Endothelial cell of umbilical vein (primary cell): ENCODE measurements at regions not wholly inside any gene's neighbourhood (a gene's known extent, or its start where the extent isn't known, plus 50 kb on each side); places are given as distances from the start of the nearest gene placed in this dataset.

ENCODE experiments used
- BruUV-seq: library from RNA; stranded (reverse); fragments of 400-500 nt; replicated peaks from 2 replicates; lab custom pipeline; 2021; lab: Mats Ljungman, UMichigan
- CTCF ChIA-PET: fragments of 300-600, 350-600 bp; sonication (Branson Sonifier 250); formaldehyde crosslinking; loops from one replicate; lab custom pipeline; 2021; ENCODE audit warnings: antibody characterized with exemption, inconsistent platforms; lab: Charles Lee
- POLR2A ChIA-PET: fragments of 300-600, 350-600 bp; sonication (Branson Sonifier 250); formaldehyde crosslinking; loops from one replicate; lab custom pipeline; 2021; ENCODE audit warnings: antibody characterized with exemption, inconsistent platforms; lab: Charles Lee
- DNase-seq: peaks from one replicate; pipeline ENCODE4 v3.0.0-alpha.2; 2011; ENCODE audit warnings: low read depth, low spot score
- FAIRE-seq: peaks from 2 replicates; lab custom pipeline; 2011; peaks lifted over from hg19 to GRCh38; lab: Jason Lieb, UNC
- H2AFZ ChIP-seq: 2 replicates; pipeline ENCODE4 v1.6.0; 2012; ENCODE audit warnings: low read depth, low read length, control low read depth, inconsistent platforms
- H3K27ac ChIP-seq: 2 replicates; pipeline ENCODE4 v1.5.1; 2011; ENCODE audit warnings: low read depth, mild to moderate bottlenecking, control low read depth, low read length, moderate library complexity; ENCODE audit not compliant: insufficient read depth
- H3K27me3 ChIP-seq, 2 experiments: 2 replicates each; pipeline versions ENCODE4 v1.6.0 to v1.6.1; 2011; ENCODE audit warnings: low read length in 2 of 2, mixed read lengths in 1 of 2; ENCODE audit not compliant: control insufficient read depth in 2 of 2, insufficient read depth in 2 of 2
- H3K36me3 ChIP-seq, 2 experiments: 2 replicates in 1 of 2; 3 replicates in 1 of 2; pipeline ENCODE4 v1.5.1; 2011; ENCODE audit warnings: low read length in 2 of 2, mild to moderate bottlenecking in 1 of 2, moderate library complexity in 1 of 2; ENCODE audit not compliant: control insufficient read depth in 2 of 2, insufficient read depth in 2 of 2; ENCODE audit errors: extremely low read depth in 1 of 2
- H3K4me1 ChIP-seq: 3 replicates; pipeline ENCODE4 v1.5.1; 2011; ENCODE audit warnings: mild to moderate bottlenecking, low read length; ENCODE audit not compliant: control insufficient read depth, insufficient read depth; ENCODE audit errors: extremely low read depth
- H3K4me2 ChIP-seq: 2 replicates; pipeline ENCODE4 v1.6.1; 2011; ENCODE audit warnings: low read length, control low read depth, mixed read lengths; ENCODE audit not compliant: insufficient read depth
- H3K4me3 ChIP-seq, 3 experiments: fragments of 200-600 bp in 1 of 3; sonication (generic), shearing (Covaris generic) in 1 of 3; replicated peaks in 1 of 3; 2 replicates each; pipeline ENCODE4 v1.5.1; 2011 to 2016; ENCODE audit warnings: control low read depth in 3 of 3, low read length in 3 of 3, mild to moderate bottlenecking in 2 of 3, inconsistent platforms in 1 of 3, low read depth in 1 of 3, moderate library complexity in 1 of 3; ENCODE audit not compliant: insufficient read depth in 1 of 3
- H3K79me2 ChIP-seq: 2 replicates; pipeline ENCODE4 v1.6.0; 2012; ENCODE audit warnings: low read length, inconsistent platforms; ENCODE audit not compliant: control insufficient read depth, insufficient read depth
- H3K9ac ChIP-seq: replicated peaks from 2 replicates; pipeline ENCODE3; 2011; ENCODE audit warnings: low read length, control low read depth; ENCODE audit not compliant: insufficient read depth; ENCODE audit errors: extremely low read depth
- H3K9me1 ChIP-seq: replicated peaks from 3 replicates; pipeline ENCODE4 v1.6.0; 2011; ENCODE audit warnings: mild to moderate bottlenecking, low read length; ENCODE audit not compliant: control insufficient read depth, insufficient read depth; ENCODE audit errors: extremely low read depth
- H3K9me3 ChIP-seq: replicated peaks from 2 replicates; pipeline ENCODE4 v1.5.1; 2012; ENCODE audit warnings: low read length, inconsistent platforms; ENCODE audit not compliant: control insufficient read depth, insufficient read depth
- H4K20me1 ChIP-seq: replicated peaks from 2 replicates; pipeline ENCODE3; 2011; ENCODE audit warnings: mild to moderate bottlenecking, low read length; ENCODE audit not compliant: control insufficient read depth, insufficient read depth; ENCODE audit errors: extremely low read depth
- CTCF ChIP-seq, 2 donors: IDR thresholded peaks; 1 replicate in 1 of 2; 2 replicates in 1 of 2; pipeline ENCODE4 v1.5.1; 2011; ENCODE audit warnings: low read length in 2 of 2, mild to moderate bottlenecking in 2 of 2, moderate library complexity in 2 of 2, control low read depth in 1 of 2, inconsistent platforms in 1 of 2, low read depth in 1 of 2; ENCODE audit not compliant: insufficient read depth in 1 of 2; ENCODE audit errors: extremely low read depth in 1 of 2
- EZH2 ChIP-seq: IDR thresholded peaks from 2 replicates; pipeline ENCODE4 v1.6.1; 2012; ENCODE audit warnings: borderline replicate concordance, low read depth, mild to moderate bottlenecking, moderate library complexity, low read length, inconsistent platforms; ENCODE audit not compliant: severe bottlenecking
- FOS ChIP-seq: IDR thresholded peaks from 2 replicates; pipeline ENCODE4 v1.6.1; 2011; ENCODE audit warnings: mild to moderate bottlenecking, low read length, moderate library complexity, borderline replicate concordance; ENCODE audit not compliant: insufficient read depth
- GATA2 ChIP-seq: IDR thresholded peaks from 2 replicates; pipeline ENCODE4 v1.7.0; 2011; ENCODE audit warnings: low read depth, mild to moderate bottlenecking, moderate library complexity, mixed read lengths, low read length; ENCODE audit not compliant: insufficient read length, insufficient read depth
- JUN ChIP-seq: IDR thresholded peaks from 2 replicates; pipeline ENCODE4 v1.6.1; 2011; ENCODE audit warnings: borderline replicate concordance, low read depth; ENCODE audit not compliant: insufficient read length, insufficient read depth
- MAX ChIP-seq: IDR thresholded peaks from 2 replicates; pipeline ENCODE4 v1.6.1; 2011; ENCODE audit not compliant: insufficient read depth, insufficient read length
- MYC ChIP-seq: IDR thresholded peaks from one replicate; pipeline ENCODE4 v1.6.1; 2011; ENCODE audit warnings: mild to moderate bottlenecking, low read depth, low read length
- POLR2A ChIP-seq: IDR thresholded peaks from 2 replicates; pipeline ENCODE4 v1.6.1; 2012; ENCODE audit warnings: low read depth, mild to moderate bottlenecking, control low read depth, low read length
- POLR2AphosphoS5 ChIP-seq: IDR thresholded peaks from 2 replicates; pipeline ENCODE4 v1.6.1; 2012; ENCODE audit warnings: low read depth, mild to moderate bottlenecking, control low read depth, low read length, moderate library complexity; ENCODE audit not compliant: insufficient read depth
- dilution Hi-C: fragments of 300-500 bp; cut with MboI; formaldehyde crosslinking; loops from one replicate; pipeline ENCODE4 v1.15.0; 2019; ENCODE audit warnings: low sequenced_read_pairs; ENCODE audit not compliant: extremely low pct_ligation_motif_present
- intact Hi-C: fragments of 100-400 bp; cut with micrococcal nuclease; formaldehyde crosslinking; loops from one replicate; pipeline ENCODE4 v1.10.0; 2022

- Histone ChIP-seq H3K9me1 (no peaks in the 10 kb centered on the region), H3K27me3 (no peaks in the 10 kb centered on the region), H3K27ac (no peak overlapping the region), H3K4me1 (no peaks in the 10 kb centered on the region), H3K9me3 (no peaks in the 10 kb centered on the region), H4K20me1 (no peaks in the 10 kb centered on the region), H3K4me2 (no peak overlapping the region), H3K36me3 (no peaks in the 10 kb centered on the region), H3K4me3 (no peak overlapping the region), H2AFZ (no peak overlapping the region), H3K79me2 (no peaks in the 10 kb centered on the region), H3K9ac (no peak overlapping the region)
- CTCF ChIA-PET = no interaction called here
- no TSS peak for BruUV-seq
- no peak for FAIRE-seq
- no peak for DNase-seq
- TF ChIP-seq POLR2AphosphoS5 (no peak), POLR2A (no peak), MYC (no peak), EZH2 (no peak), MAX (no peak), JUN (no peak), GATA2 (no peak), FOS (no peak), CTCF (IDR thresholded peaks at IDR 0.05; ENCODE audit: extremely low read depth in 1 of 2, insufficient read depth in 1 of 2, low read depth in 1 of 2, low read length in 2 of 2) (no peak)
- intact Hi-C loops = no loop called here
- POLR2A ChIA-PET = no interaction called here
- dilution Hi-C loops = no loop called here
Measured at GRCh38 chr2:17331636-17332035, 186.6 kb downstream of the RAD51AP2 start.
